Fibroblast of pulmonary artery (primary cell): ENCODE measurements at regions not wholly inside any gene's neighbourhood (a gene's known extent, or its start where the extent isn't known, plus 50 kb on each side); places are given as distances from the start of the nearest gene placed in this dataset.

Experiments used
- DNase-seq: peaks from one replicate; pipeline ENCODE4 v3.0.0-alpha.2; 2010; ENCODE audit warnings: low read depth
- H3K4me3 ChIP-seq: replicated peaks from 2 replicates; pipeline ENCODE4 v1.5.1; 2011; ENCODE audit warnings: low read depth, mild to moderate bottlenecking, control low read depth, low read length, moderate library complexity
- TF ChIP-seq, protein P1 (sequence below): IDR thresholded peaks from 2 replicates; pipeline ENCODE4 v1.5.1; 2011; ENCODE audit warnings: mild to moderate bottlenecking, control low read depth, low read length, inconsistent platforms; ENCODE audit errors: missing control alignments

DNA sequence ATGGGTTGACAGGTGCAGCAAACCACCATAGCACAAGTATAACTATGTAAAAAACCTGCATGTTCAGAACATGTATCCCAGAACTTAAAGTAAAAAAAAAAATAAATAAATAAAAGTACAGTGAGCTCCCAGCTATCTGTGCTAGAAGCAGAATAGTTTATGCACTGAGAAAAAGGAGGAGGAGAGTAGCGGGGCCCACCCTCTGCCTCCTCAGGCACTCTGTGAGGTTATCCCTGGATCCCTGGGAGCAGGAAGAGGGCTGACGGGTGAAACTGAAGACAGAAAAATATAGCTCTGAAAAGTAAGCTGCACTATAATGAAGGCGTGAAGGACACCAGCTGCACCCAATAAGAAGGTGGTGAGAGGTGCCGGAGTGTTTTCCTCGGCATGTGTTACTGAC lies 117.2 kb downstream of the SIPA1L2 start:
- H3K4me3 ChIP-seq: no peak overlapping the region
- TF ChIP-seq, protein P1, sequence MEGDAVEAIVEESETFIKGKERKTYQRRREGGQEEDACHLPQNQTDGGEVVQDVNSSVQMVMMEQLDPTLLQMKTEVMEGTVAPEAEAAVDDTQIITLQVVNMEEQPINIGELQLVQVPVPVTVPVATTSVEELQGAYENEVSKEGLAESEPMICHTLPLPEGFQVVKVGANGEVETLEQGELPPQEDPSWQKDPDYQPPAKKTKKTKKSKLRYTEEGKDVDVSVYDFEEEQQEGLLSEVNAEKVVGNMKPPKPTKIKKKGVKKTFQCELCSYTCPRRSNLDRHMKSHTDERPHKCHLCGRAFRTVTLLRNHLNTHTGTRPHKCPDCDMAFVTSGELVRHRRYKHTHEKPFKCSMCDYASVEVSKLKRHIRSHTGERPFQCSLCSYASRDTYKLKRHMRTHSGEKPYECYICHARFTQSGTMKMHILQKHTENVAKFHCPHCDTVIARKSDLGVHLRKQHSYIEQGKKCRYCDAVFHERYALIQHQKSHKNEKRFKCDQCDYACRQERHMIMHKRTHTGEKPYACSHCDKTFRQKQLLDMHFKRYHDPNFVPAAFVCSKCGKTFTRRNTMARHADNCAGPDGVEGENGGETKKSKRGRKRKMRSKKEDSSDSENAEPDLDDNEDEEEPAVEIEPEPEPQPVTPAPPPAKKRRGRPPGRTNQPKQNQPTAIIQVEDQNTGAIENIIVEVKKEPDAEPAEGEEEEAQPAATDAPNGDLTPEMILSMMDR: no peak
- no peak for DNase-seq

DNA sequence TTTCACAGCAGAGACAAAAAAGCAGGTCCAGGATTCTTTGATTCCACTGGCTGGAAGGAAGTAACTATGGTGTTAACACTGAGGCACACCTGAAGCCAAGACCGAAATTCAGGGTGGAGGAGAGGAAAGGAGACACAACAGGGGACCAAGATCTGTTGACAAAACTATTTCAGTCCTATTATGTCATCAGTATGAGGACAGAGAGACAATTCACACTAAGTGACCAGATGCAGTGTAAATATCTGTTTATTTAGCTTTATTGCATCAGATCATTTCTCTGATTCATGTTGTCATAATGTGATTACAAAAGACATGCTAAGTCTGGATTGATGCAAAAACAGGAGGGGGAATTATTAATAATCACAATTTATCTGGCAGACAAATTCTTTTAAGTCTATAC lies 118.8 kb downstream of the SIPA1L2 start:
- peak; percentile 10 for DNase-seq
- TF ChIP-seq, protein P1: no peak
- no peak overlapping the region for H3K4me3 ChIP-seq

DNA sequence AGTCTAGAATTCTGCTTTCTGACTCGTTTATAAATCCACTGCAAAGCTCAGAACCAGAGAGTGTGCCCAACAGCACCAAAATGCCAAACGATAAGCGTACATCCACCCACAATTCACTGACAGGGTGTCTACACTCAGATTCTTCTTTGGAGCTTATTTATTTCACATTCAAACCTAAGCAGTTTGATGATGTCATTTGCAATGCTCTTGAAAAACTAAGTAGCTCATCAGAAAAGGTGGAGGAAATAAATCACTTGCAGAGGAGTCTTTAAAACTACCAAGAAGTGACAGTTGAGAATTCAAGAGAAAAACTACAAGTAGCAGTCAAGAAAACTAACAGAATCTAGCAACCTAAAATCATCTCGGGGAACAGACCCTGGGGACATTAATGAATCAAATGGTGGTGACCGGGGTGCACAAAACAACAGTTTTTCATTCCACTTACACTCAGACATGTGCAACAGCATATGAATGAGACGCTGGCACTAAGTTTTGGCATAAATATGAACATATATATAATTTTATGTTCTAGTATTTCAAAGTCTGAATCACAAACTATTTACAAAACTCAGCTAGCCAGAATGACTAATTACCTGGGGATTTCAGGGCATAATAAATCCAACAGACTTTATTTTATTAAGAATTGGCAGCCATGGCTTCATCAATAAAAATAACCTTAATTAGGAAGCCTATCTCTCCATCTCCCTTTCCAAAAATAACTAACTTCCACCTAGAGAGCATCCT lies 119.4 kb downstream of the SIPA1L2 start:
- TF ChIP-seq, protein P1: no peak
- DNase-seq: no peak
- no peak overlapping the region for H3K4me3 ChIP-seq

DNA sequence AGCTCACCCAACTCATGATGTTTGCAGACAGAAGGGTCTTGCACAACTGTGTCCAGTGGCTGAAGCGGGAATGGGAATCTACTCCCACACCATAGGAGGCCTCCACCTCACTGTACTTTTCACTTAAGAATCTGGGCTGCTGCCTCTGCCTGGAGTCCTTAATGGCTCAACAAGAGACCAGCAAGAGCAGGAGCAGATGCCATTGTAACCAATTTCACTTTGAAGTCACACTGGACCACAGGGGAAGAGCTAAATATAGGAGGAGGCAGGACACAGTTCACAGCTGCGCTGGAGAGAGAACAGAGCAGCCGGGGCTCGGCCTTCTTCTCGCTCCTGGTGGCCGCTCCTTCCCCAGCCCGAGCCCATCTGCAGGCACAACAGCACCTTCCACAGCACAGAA lies 120.4 kb downstream of the SIPA1L2 start:
- H3K4me3 ChIP-seq: no peak overlapping the region
- peak; percentile 53 for DNase-seq
- TF ChIP-seq, protein P1: no peak

DNA sequence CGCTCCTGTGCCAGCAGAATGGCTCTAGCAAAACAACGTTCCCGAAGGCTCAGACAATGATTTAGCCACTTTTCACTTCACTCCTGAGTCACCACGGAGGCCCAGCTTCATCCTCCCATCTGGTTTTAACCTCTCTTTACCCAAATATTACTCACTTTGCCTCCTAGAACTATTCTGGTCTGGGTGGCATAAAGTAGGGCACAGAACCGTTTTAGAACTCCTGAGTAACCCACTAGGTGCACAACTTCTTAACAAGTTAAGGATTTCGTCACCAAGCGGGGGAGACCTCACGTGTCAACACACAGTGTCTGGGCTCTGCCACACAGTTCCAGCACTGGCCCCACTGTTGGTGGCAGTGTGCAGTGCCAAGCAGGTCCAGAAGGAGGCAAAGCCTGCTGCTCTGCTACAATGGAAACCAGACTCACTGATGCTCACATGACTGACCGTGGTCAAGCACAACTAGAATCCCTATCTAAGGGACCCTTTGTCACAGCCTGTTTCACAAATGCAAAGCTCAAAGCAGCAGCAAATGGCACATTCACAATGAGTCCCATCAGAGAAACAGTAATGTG lies 121.7 kb downstream of the SIPA1L2 start:
- TF ChIP-seq, protein P1: no peak
- H3K4me3 ChIP-seq: no peak overlapping the region
- DNase-seq: no peak

DNA sequence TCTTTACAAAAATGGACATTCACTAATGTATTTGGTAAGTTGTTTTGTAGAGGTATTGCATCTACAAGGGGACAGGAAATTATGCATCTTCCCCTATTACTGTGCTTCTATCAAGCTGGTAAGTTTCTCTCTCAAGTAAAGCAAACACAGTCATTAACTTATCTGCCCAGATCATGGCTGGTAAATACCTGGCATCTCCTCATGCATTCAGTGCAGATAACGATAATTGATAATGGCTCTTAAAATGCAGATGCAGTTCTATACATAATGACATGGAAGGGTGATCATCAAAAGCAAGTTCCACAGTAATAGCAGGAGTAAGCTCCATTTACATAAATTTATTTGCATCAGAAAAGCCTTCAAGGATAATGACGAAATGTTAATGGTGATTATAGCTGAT lies 122.4 kb downstream of the SIPA1L2 start:
- H3K4me3 ChIP-seq: no peak overlapping the region
- no peak for DNase-seq
- TF ChIP-seq, protein P1: no peak

DNA sequence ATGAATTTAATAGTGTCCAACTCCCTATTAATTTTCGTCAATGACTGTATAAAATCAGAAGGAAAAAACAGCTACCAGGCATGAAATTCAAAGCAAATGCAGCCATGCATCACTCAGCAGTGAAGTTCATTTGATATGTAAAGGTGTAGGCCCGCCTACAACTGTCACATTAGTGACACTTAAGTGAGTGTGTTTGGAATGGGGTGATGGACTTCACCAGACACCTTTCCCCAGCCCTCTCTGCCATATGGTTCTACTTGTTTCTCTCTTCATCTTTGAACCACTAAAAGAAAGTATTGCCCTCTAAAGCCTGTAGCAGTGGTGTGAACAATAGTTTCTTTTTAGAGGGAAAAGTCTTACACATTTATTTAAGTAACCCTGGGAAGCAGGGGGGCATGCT lies 124.0 kb downstream of the SIPA1L2 start:
- TF ChIP-seq, protein P1: no peak
- no peak for DNase-seq
- no peak overlapping the region for H3K4me3 ChIP-seq
